ENCODE measurements at regions not wholly inside any gene's neighbourhood (a gene's known extent, or its start where the extent isn't known, plus 50 kb on each side); places are given as distances from the start of the nearest gene placed in this dataset.

- H3K36me3 ChIP-seq: no peaks in the 10 kb centered on the region
- intact Hi-C loops (cut with DNase I): no loop called here
- DNase-seq (no peak), ATAC-seq (no peak)
- H3K27ac ChIP-seq: no peak overlapping the region
- no peaks in the 10 kb centered on the region for H3K27me3 ChIP-seq
- peaks cover 6% of the 10 kb centered on the region for H3K4me1 ChIP-seq
- peaks cover 5% of the 10 kb centered on the region for H3K9me3 ChIP-seq
- H3K4me3 ChIP-seq: no peak overlapping the region
- TF ChIP-seq CTCF (IDR thresholded peaks at IDR 0.05): no peak
These were observed 123.1 kb upstream of the SPRY4 start for GRCh38 chr5:142447887-142448286.

GRCh38 chr5:142446960-142447279 lies 122.1 kb upstream of the SPRY4 start:
- DNase-seq (no peak), ATAC-seq (no peak)
- Histone ChIP-seq H3K4me1 (peaks cover 6% of the 10 kb centered on the region), H3K36me3 (no peaks in the 10 kb centered on the region), H3K4me3 (no peak overlapping the region), H3K27me3 (no peaks in the 10 kb centered on the region), H3K27ac (peak overlapping the region; percentile 71), H3K9me3 (peaks cover 5% of the 10 kb centered on the region)
- intact Hi-C loops (cut with DNase I): no loop called here
- TF ChIP-seq CTCF (IDR thresholded peaks at IDR 0.05): no peak

GRCh38 chr5:142446131-142446959 lies 121.5 kb upstream of the SPRY4 start:
- intact Hi-C loops (cut with DNase I): no loop called here

GRCh38 chr5:142445266-142445665 lies 120.4 kb upstream of the SPRY4 start:
- H3K27ac ChIP-seq: peak overlapping the region; percentile 71

More at GRCh38 chr5:142446131-142446959, 121.5 kb upstream of the SPRY4 start:
- DNase-seq (no peak), ATAC-seq (no peak)
- H3K27me3 ChIP-seq: no peaks in the 10 kb centered on the region
- TF ChIP-seq CTCF (IDR thresholded peaks at IDR 0.05): no peak
- peaks cover 5% of the 10 kb centered on the region for H3K9me3 ChIP-seq
- peak overlapping the region; percentile 71 for H3K27ac ChIP-seq
- H3K4me1 ChIP-seq: peaks cover 6% of the 10 kb centered on the region
- H3K4me3 ChIP-seq: no peak overlapping the region
- no peaks in the 10 kb centered on the region for H3K36me3 ChIP-seq

GRCh38 chr5:142441616-142442015 lies 116.8 kb upstream of the SPRY4 start:
- no peak overlapping the region for H3K27ac ChIP-seq
- H3K36me3 ChIP-seq: no peaks in the 10 kb centered on the region
- H3K27me3 ChIP-seq: no peaks in the 10 kb centered on the region
- ATAC-seq (no peak), DNase-seq (no peak)
- no peak for TF ChIP-seq CTCF (IDR thresholded peaks at IDR 0.05)
- H3K4me1 ChIP-seq: peaks cover 14% of the 10 kb centered on the region
- H3K4me3 ChIP-seq: no peak overlapping the region
- intact Hi-C loops (cut with DNase I): no loop called here
- H3K9me3 ChIP-seq: no peaks in the 10 kb centered on the region

More at GRCh38 chr5:142445266-142445665, 120.4 kb upstream of the SPRY4 start:
- Histone ChIP-seq H3K9me3 (peaks cover 5% of the 10 kb centered on the region), H3K27me3 (no peaks in the 10 kb centered on the region), H3K4me1 (peaks cover 6% of the 10 kb centered on the region), H3K36me3 (no peaks in the 10 kb centered on the region), H3K4me3 (no peak overlapping the region)
- no peak for DNase-seq
- no peak for TF ChIP-seq CTCF (IDR thresholded peaks at IDR 0.05)
- intact Hi-C loops (cut with DNase I): no loop called here
- ATAC-seq: no peak

Data from upper lobe of right lung (tissue), 1 donor.